GM12892 (cell line): ENCODE measurements at regions not wholly inside any gene's neighbourhood (a gene's known extent, or its start where the extent isn't known, plus 50 kb on each side); places are given as distances from the start of the nearest gene placed in this dataset.

ENCODE experiments used
- POLR2A ChIP-seq: IDR thresholded peaks from 2 replicates; pipeline ENCODE4 v1.6.1; 2011; ENCODE audit warnings: low read depth, low read length, control low read depth
- POLR2AphosphoS5 ChIP-seq: IDR thresholded peaks from 2 replicates; pipeline ENCODE4 v1.6.1; 2011; ENCODE audit warnings: low read depth, low read length, control low read depth
- TAF1 ChIP-seq: IDR thresholded peaks from 2 replicates; pipeline ENCODE4 v1.6.1; 2011; ENCODE audit warnings: low read depth, mild to moderate bottlenecking, control low read depth, low read length, borderline replicate concordance

DNA sequence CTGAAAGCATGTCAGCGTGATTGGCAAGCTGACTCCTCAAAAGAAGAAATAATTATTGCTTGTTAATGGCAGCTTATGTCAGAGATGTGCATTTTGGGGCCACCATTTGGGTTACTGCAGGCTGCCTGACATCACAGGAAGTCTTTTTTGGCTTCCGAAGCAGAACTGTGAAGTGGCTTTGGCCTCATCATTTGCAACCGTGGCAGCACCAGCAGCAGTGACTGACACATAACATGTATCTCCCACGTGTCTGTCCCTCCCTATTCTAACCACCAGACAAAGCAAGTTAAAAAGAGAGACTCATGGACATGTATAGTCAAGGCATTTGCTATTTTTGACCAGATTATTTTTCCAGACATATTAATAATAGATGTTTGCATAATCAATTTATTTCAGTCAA is 488.7 kb upstream of the ACVR2A start:
- no peak for TF ChIP-seq POLR2A
- TF ChIP-seq POLR2AphosphoS5 = no peak
- TF ChIP-seq TAF1 = no peak
